ENCODE measurements at regions not wholly inside any gene's neighbourhood (a gene's known extent, or its start where the extent isn't known, plus 50 kb on each side); places are given as distances from the start of the nearest gene placed in this dataset.

- Mint-ChIP-seq H3K9me3 (no peaks in the 10 kb centered on the region), H3K27ac (no peak overlapping the region), H3K36me3 (ENCODE audit: low read depth) (no peaks in the 10 kb centered on the region), H3K4me3 (no peak overlapping the region), H3K27me3 (ENCODE audit: low read depth) (peaks cover 22% of the 10 kb centered on the region), H3K4me1 (ENCODE audit: low read depth) (peaks cover 11% of the 10 kb centered on the region)
- no peak for DNase-seq (ENCODE audit: low spot score)
Observed at GRCh38 chr11:69563306-69563705, 77.7 kb upstream of the CCND1 start.

- Mint-ChIP-seq H3K9me3 (no peaks in the 10 kb centered on the region), H3K27me3 (ENCODE audit: low read depth) (peaks cover 17% of the 10 kb centered on the region)
- DNase-seq (ENCODE audit: low spot score), result no peak
Observed at GRCh38 chr11:69563946-69564775, 76.8 kb upstream of the CCND1 start.

GRCh38 chr11:69566001-69566400, 75.0 kb upstream of the CCND1 start:
- H3K9me3 Mint-ChIP-seq, result no peaks in the 10 kb centered on the region
- no peak for DNase-seq (ENCODE audit: low spot score)
- no peaks in the 10 kb centered on the region for H3K4me1 Mint-ChIP-seq (ENCODE audit: low read depth)
- H3K27me3 Mint-ChIP-seq (ENCODE audit: low read depth), result peaks cover 4% of the 10 kb centered on the region
- no peaks in the 10 kb centered on the region for H3K36me3 Mint-ChIP-seq (ENCODE audit: low read depth)
- no peak overlapping the region for H3K27ac Mint-ChIP-seq
- no peak overlapping the region for H3K4me3 Mint-ChIP-seq

More at GRCh38 chr11:69563946-69564775, 76.8 kb upstream of the CCND1 start:
- H3K36me3 Mint-ChIP-seq (ENCODE audit: low read depth), result no peaks in the 10 kb centered on the region
- H3K4me3 Mint-ChIP-seq, result no peak overlapping the region
- H3K4me1 Mint-ChIP-seq (ENCODE audit: low read depth), result peaks cover 4% of the 10 kb centered on the region
- no peak overlapping the region for H3K27ac Mint-ChIP-seq

GRCh38 chr11:69567951-69568808, 72.8 kb upstream of the CCND1 start:
- Mint-ChIP-seq H3K4me1 (ENCODE audit: low read depth) (no peaks in the 10 kb centered on the region), H3K36me3 (ENCODE audit: low read depth) (no peaks in the 10 kb centered on the region), H3K27me3 (ENCODE audit: low read depth) (peaks cover 3% of the 10 kb centered on the region), H3K4me3 (no peak overlapping the region), H3K27ac (no peak overlapping the region), H3K9me3 (no peaks in the 10 kb centered on the region)
- DNase-seq (ENCODE audit: low spot score), result no peak

- H3K27me3 Mint-ChIP-seq (ENCODE audit: low read depth), result peaks cover 3% of the 10 kb centered on the region
- no peaks in the 10 kb centered on the region for H3K4me1 Mint-ChIP-seq (ENCODE audit: low read depth)
- DNase-seq (ENCODE audit: low spot score), result no peak
- H3K27ac Mint-ChIP-seq, result no peak overlapping the region
- H3K36me3 Mint-ChIP-seq (ENCODE audit: low read depth), result no peaks in the 10 kb centered on the region
- no peaks in the 10 kb centered on the region for H3K9me3 Mint-ChIP-seq
- H3K4me3 Mint-ChIP-seq, result no peak overlapping the region
Observed at GRCh38 chr11:69568809-69569097, 72.2 kb upstream of the CCND1 start.

GRCh38 chr11:69569306-69570200, 71.4 kb upstream of the CCND1 start:
- no peaks in the 10 kb centered on the region for H3K9me3 Mint-ChIP-seq
- no peak overlapping the region for H3K4me3 Mint-ChIP-seq

GRCh38 chr11:69572233-69572860, 68.6 kb upstream of the CCND1 start:
- Mint-ChIP-seq H3K36me3 (ENCODE audit: low read depth) (no peaks in the 10 kb centered on the region), H3K27ac (no peak overlapping the region), H3K4me1 (ENCODE audit: low read depth) (no peaks in the 10 kb centered on the region), H3K9me3 (no peaks in the 10 kb centered on the region), H3K4me3 (no peak overlapping the region), H3K27me3 (ENCODE audit: low read depth) (peaks cover 14% of the 10 kb centered on the region)
- no peak for DNase-seq (ENCODE audit: low spot score)

More at GRCh38 chr11:69569306-69570200, 71.4 kb upstream of the CCND1 start:
- H3K27me3 Mint-ChIP-seq (ENCODE audit: low read depth), result no peaks in the 10 kb centered on the region
- H3K4me1 Mint-ChIP-seq (ENCODE audit: low read depth), result no peaks in the 10 kb centered on the region
- H3K36me3 Mint-ChIP-seq (ENCODE audit: low read depth), result no peaks in the 10 kb centered on the region
- no peak for DNase-seq (ENCODE audit: low spot score)
- H3K27ac Mint-ChIP-seq, result no peak overlapping the region

GRCh38 chr11:69572861-69573260, 68.1 kb upstream of the CCND1 start:
- H3K4me3 Mint-ChIP-seq, result no peak overlapping the region
- H3K27me3 Mint-ChIP-seq (ENCODE audit: low read depth), result peaks cover 16% of the 10 kb centered on the region
- no peak for DNase-seq (ENCODE audit: low spot score)
- no peaks in the 10 kb centered on the region for H3K36me3 Mint-ChIP-seq (ENCODE audit: low read depth)
- no peaks in the 10 kb centered on the region for H3K4me1 Mint-ChIP-seq (ENCODE audit: low read depth)
- H3K27ac Mint-ChIP-seq, result no peak overlapping the region
- H3K9me3 Mint-ChIP-seq, result no peaks in the 10 kb centered on the region

GRCh38 chr11:69573761-69574607, 67.0 kb upstream of the CCND1 start:
- H3K4me1 Mint-ChIP-seq (ENCODE audit: low read depth), result no peaks in the 10 kb centered on the region
- peaks cover 16% of the 10 kb centered on the region for H3K27me3 Mint-ChIP-seq (ENCODE audit: low read depth)
- no peak overlapping the region for H3K27ac Mint-ChIP-seq
- DNase-seq (ENCODE audit: low spot score), result no peak
- H3K36me3 Mint-ChIP-seq (ENCODE audit: low read depth), result no peaks in the 10 kb centered on the region
- no peak overlapping the region for H3K4me3 Mint-ChIP-seq
- H3K9me3 Mint-ChIP-seq, result no peaks in the 10 kb centered on the region

- H3K27me3 Mint-ChIP-seq (ENCODE audit: low read depth), result peaks cover 16% of the 10 kb centered on the region
- H3K9me3 Mint-ChIP-seq, result no peaks in the 10 kb centered on the region
- no peaks in the 10 kb centered on the region for H3K4me1 Mint-ChIP-seq (ENCODE audit: low read depth)
- H3K4me3 Mint-ChIP-seq, result no peak overlapping the region
- DNase-seq (ENCODE audit: low spot score), result no peak
- no peak overlapping the region for H3K27ac Mint-ChIP-seq
- no peaks in the 10 kb centered on the region for H3K36me3 Mint-ChIP-seq (ENCODE audit: low read depth)
Observed at GRCh38 chr11:69574608-69575255, 66.2 kb upstream of the CCND1 start.

- peaks cover 16% of the 10 kb centered on the region for H3K27me3 Mint-ChIP-seq (ENCODE audit: low read depth)
- H3K36me3 Mint-ChIP-seq (ENCODE audit: low read depth), result no peaks in the 10 kb centered on the region
- H3K4me3 Mint-ChIP-seq, result no peak overlapping the region
- no peaks in the 10 kb centered on the region for H3K4me1 Mint-ChIP-seq (ENCODE audit: low read depth)
- no peak for DNase-seq (ENCODE audit: low spot score)
- no peak overlapping the region for H3K27ac Mint-ChIP-seq
- no peaks in the 10 kb centered on the region for H3K9me3 Mint-ChIP-seq
Observed at GRCh38 chr11:69575296-69576068, 65.5 kb upstream of the CCND1 start.

Data from T-helper 2 cell treated with Interferon-gamma antibody and Interleukin-4, amounts not matched to agents 5 μg/mL and 100 μg/mL, for 36 hours (primary cell).